Choroid plexus epithelial cell (primary cell): ENCODE measurements at regions not wholly inside any gene's neighbourhood (a gene's known extent, or its start where the extent isn't known, plus 50 kb on each side); places are given as distances from the start of the nearest gene placed in this dataset.
A peak's percentile ranks its signal among the peaks of the same experiment; 100 is the strongest.

ENCODE experiments used
- DNase-seq: peaks from one replicate; pipeline ENCODE4 v3.0.0-alpha.2; 2010; ENCODE audit warnings: low read depth
- H3K4me3 ChIP-seq: 2 replicates; pipeline ENCODE4 v1.5.1; 2011; ENCODE audit warnings: low read depth, mild to moderate bottlenecking, control low read depth, low read length, moderate library complexity
- CTCF ChIP-seq: conservative IDR thresholded peaks from 2 replicates; pipeline ENCODE4 v1.5.1; 2011; ENCODE audit warnings: low read depth, mild to moderate bottlenecking, control low read depth, inconsistent platforms, low read length, moderate library complexity

GRCh38 chr3:162367429-162368260, 871.0 kb downstream of the OTOL1 start:
- peak; percentile 24 for DNase-seq
- H3K4me3 ChIP-seq = no peak overlapping the region
- TF ChIP-seq CTCF = no peak

GRCh38 chr3:162368417-162368816, 871.8 kb downstream of the OTOL1 start:
- no peak for DNase-seq
- no peak for TF ChIP-seq CTCF
- H3K4me3 ChIP-seq = no peak overlapping the region

GRCh38 chr3:162369306-162369705, 872.7 kb downstream of the OTOL1 start:
- DNase-seq = no peak
- no peak for TF ChIP-seq CTCF
- no peak overlapping the region for H3K4me3 ChIP-seq

GRCh38 chr3:162370141-162370540, 873.5 kb downstream of the OTOL1 start:
- no peak for DNase-seq
- TF ChIP-seq CTCF = no peak
- no peak overlapping the region for H3K4me3 ChIP-seq

GRCh38 chr3:162376761-162377160, 880.2 kb downstream of the OTOL1 start:
- no peak for DNase-seq
- no peak overlapping the region for H3K4me3 ChIP-seq
- no peak for TF ChIP-seq CTCF

- no peak for DNase-seq
- H3K4me3 ChIP-seq = no peak overlapping the region
- TF ChIP-seq CTCF = no peak
Measured at GRCh38 chr3:162377608-162378007, 881.0 kb downstream of the OTOL1 start.

GRCh38 chr3:162385387-162385786, 888.8 kb downstream of the OTOL1 start:
- no peak for TF ChIP-seq CTCF
- no peak overlapping the region for H3K4me3 ChIP-seq
- no peak for DNase-seq
